ENCODE measurements at regions not wholly inside any gene's neighbourhood (a gene's known extent, or its start where the extent isn't known, plus 50 kb on each side); places are given as distances from the start of the nearest gene placed in this dataset.

GRCh38 chr2:128770143-128771085 lies 451.7 kb upstream of the HS6ST1 start:
- TF ChIP-seq MXI1 (IDR thresholded peaks at IDR 0.05; ENCODE audit: low read depth, low read length): no peak
- no peak for TF ChIP-seq PBX3 (IDR thresholded peaks at IDR 0.05)
- TF ChIP-seq FOXJ3 (CRISPR knock-in tag; IDR thresholded peaks at IDR 0.05): no peak
- TF ChIP-seq NFIC (IDR thresholded peaks at IDR 0.05; ENCODE audit: borderline replicate concordance): no peak
- no peak for TF ChIP-seq ELF1 (IDR thresholded peaks at IDR 0.05)
- ChIA-PET POLR2A (no interaction called here), CTCF (interaction anchor here (1.2 to 4.0 kb wide), 2 partner anchors 10 to 15 kb away, joined by 3 to 20 read pairs; no protein-coding TSS in a partner anchor)
- Histone ChIP-seq H3K27ac (ENCODE audit: low read depth in 2 of 2, low read length in 1 of 2) (no peak overlapping the region), H3K4me2 (no peak overlapping the region), H3F3A (replicated peaks; ENCODE audit: insufficient read depth) (no peaks in the 10 kb centered on the region), H4K20me1 (ENCODE audit: insufficient read depth) (no peaks in the 10 kb centered on the region), H3K79me2 (ENCODE audit: insufficient read depth) (no peaks in the 10 kb centered on the region), H3K9ac (no peak overlapping the region), H3K4me1 (ENCODE audit: control insufficient read depth in 1 of 2, insufficient read depth in 2 of 2, low read depth in 1 of 2, low read length in 1 of 2) (peaks cover 0 to 4% of the 10 kb centered on the region in 2 experiments; a peak in 1 of 4 replicates), H2AFZ (ENCODE audit: low read depth) (no peak overlapping the region), H3K36me3 (replicated peaks in 1 of 2; ENCODE audit: control insufficient read depth in 1 of 2, insufficient read depth in 2 of 2, low read length in 1 of 2) (no peaks in the 10 kb centered on the region), H3K9me3 (no peaks in the 10 kb centered on the region), H3K4me3 (ENCODE audit: low read depth in 2 of 2, low read length in 1 of 2) (no peak overlapping the region), H3K27me3 (ENCODE audit: insufficient read depth) (no peaks in the 10 kb centered on the region), H3K9me2 (no peaks in the 10 kb centered on the region)
- no peak for DNase-seq
- 36% methylated on average over 14 of the region's 18 CpGs for WGBS (ENCODE audit: low lambda C conversion rate)

GRCh38 chr2:128771401-128771800 lies 452.7 kb upstream of the HS6ST1 start:
- Histone ChIP-seq H3K4me2 (no peak overlapping the region), H3K9ac (no peak overlapping the region), H2AFZ (ENCODE audit: low read depth) (no peak overlapping the region), H3K9me2 (no peaks in the 10 kb centered on the region), H3K4me1 (ENCODE audit: control insufficient read depth in 1 of 2, insufficient read depth in 2 of 2, low read depth in 1 of 2, low read length in 1 of 2) (peaks cover 0 to 4% of the 10 kb centered on the region in 2 experiments; a peak in 1 of 4 replicates), H3K9me3 (no peaks in the 10 kb centered on the region), H4K20me1 (ENCODE audit: insufficient read depth) (no peaks in the 10 kb centered on the region), H3K36me3 (replicated peaks in 1 of 2; ENCODE audit: control insufficient read depth in 1 of 2, insufficient read depth in 2 of 2, low read length in 1 of 2) (no peaks in the 10 kb centered on the region), H3K27me3 (ENCODE audit: insufficient read depth) (no peaks in the 10 kb centered on the region), H3F3A (replicated peaks; ENCODE audit: insufficient read depth) (no peaks in the 10 kb centered on the region), H3K79me2 (ENCODE audit: insufficient read depth) (no peaks in the 10 kb centered on the region), H3K4me3 (ENCODE audit: low read depth in 2 of 2, low read length in 1 of 2) (no peak overlapping the region), H3K27ac (ENCODE audit: low read depth in 2 of 2, low read length in 1 of 2) (no peak overlapping the region)
- DNase-seq: no peak
- POLR2A ChIA-PET: no interaction called here
- TF ChIP-seq YY1 (IDR thresholded peaks at IDR 0.05; ENCODE audit: low read depth) (no peak), MAX (IDR thresholded peaks at IDR 0.05; ENCODE audit: low read depth) (no peak), GATA2 (CRISPR knock-in tag; IDR thresholded peaks at IDR 0.05) (no peak), GABPA (IDR thresholded peaks at IDR 0.05; ENCODE audit: low read depth) (no peak), TEAD4 (IDR thresholded peaks at IDR 0.05; ENCODE audit: borderline replicate concordance, insufficient read depth) (no peak), SIN3A (IDR thresholded peaks at IDR 0.05; ENCODE audit: borderline replicate concordance, low read depth, low read length) (no peak), NFIC (IDR thresholded peaks at IDR 0.05; ENCODE audit: borderline replicate concordance) (no peak), IRF3 (IDR thresholded peaks at IDR 0.05; ENCODE audit: low read depth, low read length) (no peak), CHD2 (IDR thresholded peaks at IDR 0.05; ENCODE audit: low read length, partially characterized antibody) (no peak), RXRA (IDR thresholded peaks at IDR 0.05; ENCODE audit: borderline replicate concordance, low read depth) (no peak), RAD21 (IDR thresholded peaks at IDR 0.05; ENCODE audit: low read length) (no peak), REST (IDR thresholded peaks at IDR 0.05; ENCODE audit: low read depth, low read length) (no peak), FOSL2 (IDR thresholded peaks at IDR 0.05; ENCODE audit: borderline replicate concordance, low read depth) (no peak), FOXM1 (IDR thresholded peaks at IDR 0.05; ENCODE audit: low read depth) (no peak), SMC3 (IDR thresholded peaks at IDR 0.05; ENCODE audit: low read depth, low read length) (no peak), FOXJ3 (CRISPR knock-in tag; IDR thresholded peaks at IDR 0.05) (no peak)
- CTCF ChIA-PET: interaction anchor here (4.0 kb wide), 1 partner anchor 16 kb away, joined by 20 read pairs; no protein-coding TSS in a partner anchor
- WGBS (ENCODE audit: low lambda C conversion rate): 4% methylated on average over 2 of the region's 2 CpGs

Measured in SK-N-SH (cell line).